ENCODE measurements at regions not wholly inside any gene's neighbourhood (a gene's known extent, or its start where the extent isn't known, plus 50 kb on each side); places are given as distances from the start of the nearest gene placed in this dataset.

- TF ChIP-seq CTCF (IDR thresholded peaks at IDR 0.05) (no peak), POLR2A (IDR thresholded peaks at IDR 0.05) (no peak), EP300 (IDR thresholded peaks at IDR 0.05) (no peak)
These were observed 55.0 kb upstream of the C14orf132 start for GRCh38 chr14:95984206-95984605.
